Tongue (tissue), 1 donor: ENCODE measurements at regions not wholly inside any gene's neighbourhood (a gene's known extent, or its start where the extent isn't known, plus 50 kb on each side); places are given as distances from the start of the nearest gene placed in this dataset.
A peak's percentile ranks its signal among the peaks of the same experiment; 100 is the strongest.
"Not testable (repeated sequence)": the region's sequence is repeated elsewhere in the genome, so short reads cannot be mapped to it uniquely, and the experiment has no call there.

ENCODE experiments used
- DNase-seq: peaks from one replicate; pipeline ENCODE4 v3.0.0-alpha.2; 2015

DNA sequence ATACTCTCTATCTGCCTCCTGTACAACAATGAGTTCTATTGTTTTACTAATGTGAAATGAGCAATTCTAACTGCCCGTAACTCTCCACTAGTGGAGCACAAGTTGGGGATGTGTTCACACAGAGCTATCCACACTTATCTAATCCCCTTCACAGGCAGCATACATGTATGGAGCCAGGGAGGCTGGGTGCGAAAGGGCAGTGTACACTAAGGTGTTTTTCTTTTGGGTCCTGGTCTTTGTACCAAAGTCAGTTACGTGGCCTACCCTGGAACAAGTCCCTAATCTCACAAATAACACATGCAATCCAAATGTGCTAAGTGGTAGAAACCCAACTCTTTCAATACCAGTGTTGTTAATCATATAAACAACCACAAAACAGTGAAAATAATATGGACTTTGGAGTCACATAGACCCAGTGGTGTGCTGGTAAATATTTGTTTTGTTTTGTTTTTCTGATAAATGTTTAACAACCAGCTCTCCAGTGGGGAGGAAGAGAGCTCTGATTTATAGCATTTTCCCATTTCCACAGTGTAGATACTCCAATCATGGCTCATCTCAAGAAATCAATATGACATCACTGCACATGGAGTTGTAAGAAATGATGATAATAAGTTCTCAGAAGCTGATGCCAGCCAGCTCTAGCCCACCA is 319.9 kb upstream of the DUSP10 start:
- DNase-seq, result no peak

DNA sequence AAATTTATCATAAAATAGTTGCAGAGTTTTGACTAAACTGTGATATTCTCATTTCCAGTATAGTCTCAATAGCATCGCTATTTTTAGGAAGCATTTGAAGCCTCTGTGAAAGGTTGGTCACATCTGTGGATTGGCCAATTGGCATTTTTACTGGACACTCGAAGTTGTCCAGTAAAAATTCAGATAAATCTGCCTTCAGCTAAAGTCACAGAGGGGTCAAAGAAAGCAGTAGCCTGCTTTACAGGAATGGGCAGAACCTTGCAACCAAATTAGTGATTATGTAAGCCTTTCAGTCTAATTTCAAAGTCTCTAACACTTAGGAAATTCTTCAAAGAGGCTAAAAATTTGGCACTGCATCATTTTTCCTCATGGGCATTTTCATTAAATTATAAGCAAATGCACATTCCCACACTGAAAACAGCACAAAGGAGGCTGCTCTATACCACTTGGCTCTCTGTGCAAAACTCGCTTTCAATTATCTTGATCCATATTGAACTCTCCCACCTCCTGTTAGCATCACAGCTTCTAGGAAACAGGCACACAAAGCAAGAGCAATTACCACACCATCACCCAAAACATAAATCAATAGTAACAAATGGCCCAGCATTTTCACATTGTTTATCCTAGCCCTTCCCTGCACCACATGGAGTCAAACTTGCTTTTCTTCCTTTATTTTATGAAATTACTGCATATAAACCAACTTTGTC is 318.5 kb upstream of the DUSP10 start:
- no peak for DNase-seq

DNA sequence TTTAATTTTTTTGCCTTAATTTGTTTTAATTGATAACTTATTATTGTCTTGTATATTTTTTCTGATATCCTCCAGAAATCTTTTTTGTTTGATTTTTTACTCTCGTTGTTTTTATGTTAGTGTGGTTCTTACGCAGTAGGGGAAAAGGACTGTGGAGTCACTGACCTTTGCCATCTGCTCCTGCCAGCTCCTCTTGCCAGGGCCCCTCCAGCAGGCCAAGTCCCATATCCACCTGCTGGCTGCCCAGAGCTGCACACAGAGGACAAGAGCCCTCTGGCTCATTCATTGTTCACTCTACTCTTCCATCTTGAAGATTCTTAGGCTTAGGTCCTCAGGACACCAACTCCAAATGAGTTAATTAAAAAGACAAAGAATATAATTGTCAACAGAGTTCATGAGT is 316.4 kb upstream of the DUSP10 start:
- no peak for DNase-seq

DNA sequence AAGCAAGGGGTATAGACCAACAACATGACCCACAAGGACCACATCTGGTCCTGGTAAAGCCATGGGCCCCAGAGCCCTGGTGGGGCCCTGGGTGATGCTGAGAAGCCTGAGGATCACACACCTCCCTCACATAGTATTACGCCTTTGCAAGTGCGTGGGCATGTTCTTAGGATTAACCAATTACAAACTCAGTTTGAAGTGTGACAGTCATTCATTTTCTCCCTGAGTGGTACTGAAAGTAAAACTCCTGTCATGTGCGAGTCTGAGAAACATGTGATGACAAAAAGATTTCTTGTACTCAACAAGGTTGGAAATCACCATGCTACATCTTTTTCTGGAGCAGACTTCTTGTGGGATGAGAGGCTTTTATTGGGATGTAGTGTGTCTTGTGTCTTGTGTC is 315.3 kb upstream of the DUSP10 start:
- no peak for DNase-seq

DNA sequence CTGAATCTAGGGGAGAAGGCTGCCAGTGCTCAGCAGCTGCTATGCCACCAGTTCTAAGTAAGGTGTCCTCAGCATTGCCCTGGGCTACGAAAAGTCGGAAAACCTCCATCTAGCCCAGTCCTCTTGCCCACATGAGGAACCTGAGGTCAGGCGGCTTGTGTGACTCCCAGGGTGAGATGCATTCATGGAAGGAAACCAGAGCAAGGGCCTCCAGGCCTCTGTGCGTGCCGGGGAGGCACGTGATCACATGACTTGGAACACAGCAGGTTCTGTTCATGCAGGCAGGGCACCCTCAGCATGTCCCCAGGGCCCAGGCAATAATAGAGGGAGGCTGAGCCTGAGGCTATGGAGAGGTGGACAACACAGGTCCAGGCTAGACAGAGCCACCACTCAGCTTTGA is 312.5 kb upstream of the DUSP10 start:
- no peak for DNase-seq

DNA sequence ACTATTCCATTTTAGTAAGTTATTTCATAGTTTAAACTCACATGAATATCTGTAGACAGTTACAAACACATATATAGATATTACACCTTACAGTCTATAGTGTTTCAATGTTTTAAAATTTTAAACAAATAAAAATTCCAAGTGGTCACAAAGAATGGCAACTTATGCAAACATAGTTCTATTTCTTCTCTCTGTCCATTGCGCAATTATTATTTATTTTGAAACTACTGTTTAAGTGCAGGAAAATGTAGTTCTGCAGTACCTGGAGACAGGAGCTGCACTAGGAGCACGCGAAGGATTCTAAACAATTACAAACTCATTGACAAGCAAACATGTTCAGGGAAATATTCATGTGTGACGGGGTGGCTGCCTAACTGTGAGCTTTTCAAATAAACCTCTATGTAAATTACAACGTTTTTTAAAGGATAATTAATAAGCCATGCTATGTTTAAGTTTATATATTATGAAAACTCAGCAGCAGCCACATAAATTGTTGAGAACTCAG is 312.0 kb upstream of the DUSP10 start:
- DNase-seq, result no peak

DNA sequence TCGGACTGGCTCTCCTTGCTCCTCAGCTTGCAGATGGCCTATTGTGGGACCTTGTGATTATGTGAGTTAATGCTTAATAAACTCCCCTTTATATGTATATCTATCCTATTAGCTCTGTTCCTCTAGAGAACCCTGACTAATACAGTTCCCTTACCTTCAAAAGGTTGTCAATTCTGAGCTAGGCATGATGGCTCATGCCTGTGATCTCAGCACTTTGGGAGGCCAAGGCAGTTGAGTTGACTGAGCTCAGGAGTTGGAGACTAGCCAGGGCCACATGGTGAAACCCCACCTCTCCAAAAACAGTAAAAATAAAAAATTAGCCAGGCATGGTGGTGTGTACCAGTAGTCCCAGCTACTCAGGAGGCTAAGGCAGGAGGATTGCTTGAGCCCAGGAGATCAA is 309.4 kb upstream of the DUSP10 start:
- DNase-seq, result not testable (repeated sequence)

DNA sequence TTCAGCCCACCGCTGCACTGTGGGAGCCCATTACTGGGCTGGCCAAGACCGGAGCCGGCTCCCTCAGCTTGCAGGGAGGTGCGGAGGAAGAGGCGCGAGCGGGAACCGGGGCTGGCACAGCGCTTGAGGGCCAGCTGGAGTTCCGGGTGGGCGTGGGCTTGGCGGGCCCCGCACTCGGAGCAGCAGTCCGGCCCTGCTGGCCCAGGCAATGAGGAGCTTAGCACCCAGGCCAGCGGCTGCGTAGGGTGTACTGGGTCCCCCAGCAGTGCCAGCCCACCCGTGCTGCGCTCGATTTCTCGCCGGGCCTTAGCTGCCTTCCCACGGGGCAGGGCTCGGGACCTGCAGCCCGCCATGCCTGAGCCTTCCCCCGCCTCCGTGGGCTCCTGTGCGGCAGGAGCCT is 307.8 kb upstream of the DUSP10 start:
- not testable (repeated sequence) for DNase-seq

DNA sequence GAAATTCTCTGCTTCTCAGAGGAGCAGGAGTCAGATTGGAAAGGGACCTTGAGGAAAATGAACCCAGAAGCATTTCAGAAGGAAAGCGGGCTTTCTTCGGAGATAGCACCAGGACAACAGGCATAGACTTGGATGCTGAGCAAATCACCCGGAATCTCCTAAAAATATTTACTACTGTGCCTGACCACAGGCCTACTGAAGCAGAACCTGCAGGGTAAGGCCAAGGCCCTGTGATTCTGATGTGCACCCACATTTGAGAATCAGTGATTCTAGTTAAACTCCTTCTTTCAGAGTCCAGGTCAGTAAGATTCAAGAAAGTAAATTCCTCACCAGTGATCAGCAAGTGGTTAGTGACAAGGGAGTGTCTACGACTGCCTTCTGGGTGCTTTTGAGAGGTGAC is 307.3 kb upstream of the DUSP10 start:
- no peak for DNase-seq

DNA sequence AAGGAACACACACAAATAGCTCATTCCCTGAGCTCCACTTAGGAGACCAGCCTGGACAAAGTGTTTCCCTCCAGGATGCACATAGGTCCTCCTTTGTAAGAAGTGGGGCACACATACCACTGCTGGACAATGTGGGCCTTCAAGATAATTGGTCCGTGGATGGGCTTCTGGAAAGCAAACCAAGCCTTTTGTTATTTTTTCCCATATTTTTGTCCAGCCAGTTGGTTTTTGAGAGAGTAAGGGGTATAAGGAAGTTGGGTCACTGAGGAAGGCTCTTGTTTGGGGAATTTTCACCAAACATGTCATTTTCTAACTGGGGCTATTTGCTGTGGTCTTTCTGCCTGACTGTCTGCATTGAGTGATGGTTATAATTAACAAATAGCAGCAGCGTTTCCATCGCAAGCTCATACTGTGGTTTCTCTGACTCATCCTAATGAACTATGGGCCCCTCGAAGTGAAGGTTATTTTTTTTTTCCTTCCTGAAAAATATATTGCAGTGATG is 306.3 kb upstream of the DUSP10 start:
- no peak for DNase-seq

DNA sequence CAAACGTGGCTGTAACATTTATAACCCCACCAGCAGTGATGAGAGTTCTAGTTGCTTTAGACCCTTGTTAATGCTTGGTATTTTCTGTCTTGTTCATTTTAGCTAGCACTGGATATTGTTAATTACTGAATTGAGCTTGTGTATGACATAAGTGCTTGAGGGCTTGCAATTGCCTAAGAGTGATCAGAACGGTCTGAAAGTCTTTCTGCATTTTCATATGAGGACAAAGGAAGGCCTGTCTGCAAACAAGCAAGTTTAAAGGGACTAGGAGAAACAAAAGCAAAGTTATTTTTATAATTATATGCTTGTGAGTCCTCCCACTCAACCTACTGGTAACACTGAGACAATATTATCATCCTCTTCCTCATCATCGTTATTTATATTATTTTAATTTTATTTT is 305.5 kb upstream of the DUSP10 start:
- DNase-seq, result peak; percentile 21

DNA sequence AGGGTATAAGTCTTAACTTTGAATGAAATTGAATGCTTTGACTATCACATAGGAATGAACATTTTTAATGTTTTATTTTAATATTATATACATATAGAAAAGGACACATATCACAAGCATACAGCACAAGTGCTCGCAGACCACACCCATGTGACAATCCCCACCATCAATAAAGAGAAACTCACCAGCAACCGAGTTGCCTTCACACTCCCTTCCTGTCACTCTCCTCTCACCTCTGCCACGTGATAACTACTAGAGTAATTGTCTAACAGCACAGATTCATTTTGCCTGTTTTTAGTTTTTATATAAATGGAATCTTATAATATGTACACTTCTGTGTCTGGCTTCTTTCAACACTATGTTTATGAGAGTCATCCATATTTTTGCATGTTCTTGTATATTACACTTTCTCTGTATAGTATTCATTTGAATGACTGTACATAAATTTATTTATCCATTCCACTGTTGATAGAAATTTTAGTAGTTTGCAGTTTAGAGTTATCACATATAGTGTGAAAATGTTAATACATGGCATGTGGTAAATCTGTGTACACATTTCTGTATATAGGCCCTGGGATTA is 304.9 kb upstream of the DUSP10 start:
- DNase-seq, result no peak

DNA sequence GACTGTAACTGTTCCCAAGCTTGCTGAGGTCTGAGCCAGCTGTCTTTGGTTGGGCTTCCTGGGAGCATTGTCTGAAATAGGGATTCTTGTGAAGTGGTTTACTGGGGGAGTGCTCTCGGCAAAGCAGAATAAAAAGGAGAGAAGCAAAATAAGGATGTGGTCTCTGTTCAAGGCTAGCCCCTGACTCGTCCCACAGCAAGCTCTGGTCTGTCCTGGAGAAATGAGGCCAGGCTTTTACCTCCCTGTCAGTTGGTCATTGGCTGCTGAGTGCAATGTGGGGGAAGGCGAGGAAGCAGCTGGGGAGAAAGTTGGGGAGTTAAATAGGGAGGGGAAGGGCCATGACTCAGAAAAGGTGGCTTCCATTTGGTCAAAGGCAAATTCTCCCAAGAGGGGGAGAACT is 303.9 kb upstream of the DUSP10 start:
- DNase-seq, result no peak

DNA sequence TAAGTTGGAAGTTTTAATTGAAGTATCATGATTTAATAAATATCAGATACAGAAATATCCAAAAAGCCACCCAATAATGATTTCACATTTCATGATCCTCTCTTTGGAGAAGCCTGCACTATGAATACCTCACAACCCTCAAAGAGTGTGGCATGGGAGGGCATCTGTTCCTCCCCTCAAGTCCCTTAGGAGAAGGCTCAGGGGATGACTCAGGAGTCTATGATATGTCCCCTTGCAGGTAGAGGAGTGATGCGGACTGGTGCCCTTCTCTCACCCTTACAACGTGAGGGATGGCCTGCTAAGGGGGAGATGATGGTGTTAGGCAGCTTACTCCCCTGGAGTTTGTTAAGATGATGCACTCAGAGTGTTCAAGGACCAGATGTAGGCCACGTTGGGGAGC is 303.3 kb upstream of the DUSP10 start:
- DNase-seq, result no peak

DNA sequence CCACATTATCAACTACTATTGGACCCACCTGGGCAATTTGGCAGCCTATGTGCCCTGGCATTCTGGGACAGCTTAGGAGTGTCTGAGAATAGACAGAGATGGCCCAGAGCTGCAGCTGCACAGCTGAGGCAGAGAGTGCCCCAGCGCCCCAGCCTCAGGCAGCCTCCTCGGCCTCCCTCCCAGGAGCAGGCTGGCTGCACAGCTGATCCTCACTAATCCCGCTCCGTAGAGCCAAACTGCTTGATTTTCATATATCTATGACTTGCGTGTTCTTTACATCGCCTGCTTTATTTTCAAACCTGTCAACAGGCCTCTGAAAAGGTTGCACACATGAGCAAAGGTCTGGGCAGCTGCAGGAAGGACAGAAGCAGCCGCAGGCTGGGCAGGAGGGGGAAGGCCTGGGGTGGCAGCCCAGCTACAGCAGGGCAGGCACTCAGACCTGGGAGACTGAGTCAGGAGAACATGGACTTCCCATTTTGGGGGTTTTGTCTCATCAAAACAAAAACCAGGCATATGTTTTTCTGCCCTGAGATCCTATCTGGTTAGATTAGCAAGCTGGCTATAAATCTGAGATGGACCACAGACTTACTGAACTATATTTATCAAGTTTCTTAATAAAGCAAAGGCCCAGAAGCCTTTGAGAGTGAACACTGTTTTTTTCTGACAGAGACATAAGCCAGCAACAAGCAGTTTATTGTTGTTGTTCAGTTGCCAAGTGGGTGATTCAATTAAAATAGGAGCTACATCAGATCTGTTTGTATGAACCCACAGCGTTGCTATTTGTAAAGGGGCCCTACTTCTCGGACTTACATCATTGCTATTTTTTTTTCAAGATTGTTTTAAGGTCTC is 301.8 kb upstream of the DUSP10 start:
- peak; percentile 89 for DNase-seq

DNA sequence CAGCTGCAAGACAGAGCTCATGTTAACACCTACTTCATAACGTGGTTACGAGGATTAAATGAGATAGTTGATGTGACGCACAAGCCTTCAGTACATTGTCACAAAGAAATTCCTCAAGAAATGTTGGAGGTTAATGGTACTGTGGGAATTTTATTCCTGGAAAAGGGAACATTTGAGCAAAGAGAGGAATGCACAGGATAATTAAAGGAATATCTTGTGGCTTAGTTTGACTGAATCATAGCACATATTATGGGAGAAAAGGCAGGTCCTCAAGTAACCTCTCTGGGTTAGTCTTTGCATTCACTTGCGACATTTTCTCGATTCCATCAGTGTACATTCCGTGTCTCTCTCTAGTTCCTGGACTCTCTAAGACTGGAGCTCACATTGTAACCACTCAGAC is 300.2 kb upstream of the DUSP10 start:
- no peak for DNase-seq

DNA sequence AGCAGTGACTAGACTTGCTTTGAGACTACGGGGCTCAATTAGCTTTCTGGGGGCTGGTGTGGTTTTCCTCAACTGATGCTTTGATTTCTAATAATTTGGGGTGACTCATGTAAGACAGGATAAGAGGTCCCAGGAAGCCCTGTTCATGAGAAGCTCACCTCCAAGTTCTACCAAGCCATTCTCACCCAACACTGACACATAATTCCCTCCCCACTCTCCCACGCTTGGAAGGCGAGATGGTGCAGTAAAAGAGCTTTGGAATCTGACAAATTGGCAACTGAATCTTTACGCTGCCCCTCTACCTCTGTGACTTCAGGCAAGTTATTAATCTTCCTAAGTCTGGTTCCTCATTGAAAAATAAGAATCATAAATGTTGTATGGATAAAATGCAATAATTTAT is 299.1 kb upstream of the DUSP10 start:
- DNase-seq, result no peak

DNA sequence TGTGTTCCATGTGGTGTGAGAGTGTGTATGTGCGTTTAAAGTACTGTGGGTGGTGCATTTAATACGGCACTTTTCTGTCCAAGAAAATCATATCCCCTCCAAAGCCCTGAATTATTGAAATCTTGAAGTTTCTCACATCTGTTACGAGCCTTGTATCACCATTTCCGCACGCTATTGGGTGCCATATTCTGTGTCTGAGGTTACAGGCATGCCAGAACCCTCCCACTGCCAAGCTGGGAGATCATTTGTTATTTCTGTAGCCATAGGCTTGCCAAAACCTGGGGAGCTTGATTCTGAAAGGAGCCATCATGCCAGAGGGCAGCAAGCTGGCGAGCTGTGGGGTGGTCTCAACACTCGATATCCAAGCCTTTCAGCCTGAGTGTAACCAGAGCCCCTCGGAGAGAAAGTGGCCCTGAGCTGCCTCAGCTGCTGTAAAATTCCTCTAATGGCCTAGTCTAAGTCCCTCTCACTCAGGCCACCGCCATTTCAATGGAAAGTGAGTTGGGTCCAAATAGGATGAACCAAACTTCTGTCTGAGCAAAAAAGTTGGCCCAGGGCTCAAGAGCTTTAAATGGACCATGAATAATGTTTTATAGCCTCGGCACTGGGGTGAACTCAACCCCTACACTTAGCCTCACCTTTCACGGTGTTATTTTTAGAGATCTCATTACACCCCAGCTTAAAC is 298.4 kb upstream of the DUSP10 start:
- DNase-seq, result peak; percentile 88

DNA sequence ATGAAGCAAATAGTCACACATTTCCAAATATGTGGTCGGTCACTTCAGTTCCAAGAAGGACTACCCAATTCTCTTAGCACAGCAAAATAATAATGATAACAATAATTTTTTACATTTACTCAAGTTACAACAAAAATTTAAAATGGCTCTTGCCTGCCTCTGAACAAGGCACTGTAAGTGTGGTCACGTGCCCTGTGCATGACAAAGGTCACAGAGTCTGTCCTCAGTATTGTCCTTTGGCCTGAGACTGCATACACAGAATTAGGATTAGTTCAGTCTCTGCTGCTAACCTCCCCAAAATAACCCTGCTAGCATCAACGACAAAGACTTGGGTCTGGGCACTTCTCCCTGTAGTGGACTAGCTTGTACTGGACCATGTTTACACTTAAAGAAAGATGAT is 297.1 kb upstream of the DUSP10 start:
- no peak for DNase-seq

DNA sequence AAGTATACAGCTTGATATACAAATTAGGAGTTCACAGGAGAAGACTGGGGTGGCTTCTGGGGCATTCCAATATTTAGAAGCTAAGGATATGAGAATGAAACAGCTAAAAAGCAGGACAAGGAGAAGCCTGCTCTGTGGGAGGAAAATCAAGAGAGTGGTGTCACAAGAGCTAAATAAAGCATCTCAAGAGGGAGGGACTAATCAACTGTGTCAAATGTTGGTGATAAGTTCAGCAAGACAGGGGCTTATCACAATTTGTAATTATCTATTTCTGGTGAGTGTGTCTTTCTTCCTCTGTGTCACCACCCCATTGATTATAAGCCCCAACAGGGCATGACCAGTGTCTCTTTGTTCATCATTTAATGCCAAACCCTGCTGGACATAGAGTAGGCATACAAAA is 295.8 kb upstream of the DUSP10 start:
- no peak for DNase-seq

DNA sequence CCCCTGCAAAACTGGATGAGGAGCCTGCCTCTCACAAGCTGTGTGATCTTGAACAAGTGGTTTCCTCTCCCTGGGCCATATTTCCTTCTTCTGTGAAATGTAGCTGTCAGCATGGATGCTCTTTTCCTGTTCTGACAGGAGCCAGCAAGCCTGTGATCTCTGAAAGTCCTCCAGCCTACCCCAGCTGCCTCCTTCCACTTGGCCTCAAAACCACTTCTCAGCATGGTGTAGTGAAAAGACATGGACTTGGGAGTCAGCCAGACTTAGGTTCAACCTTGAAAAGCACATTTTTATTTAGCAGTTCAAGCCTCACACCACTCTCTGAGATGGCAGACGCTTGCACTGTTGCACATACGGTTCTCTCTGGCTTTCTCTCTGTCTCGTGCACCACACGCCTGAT is 292.9 kb upstream of the DUSP10 start:
- DNase-seq, result peak; percentile 27

DNA sequence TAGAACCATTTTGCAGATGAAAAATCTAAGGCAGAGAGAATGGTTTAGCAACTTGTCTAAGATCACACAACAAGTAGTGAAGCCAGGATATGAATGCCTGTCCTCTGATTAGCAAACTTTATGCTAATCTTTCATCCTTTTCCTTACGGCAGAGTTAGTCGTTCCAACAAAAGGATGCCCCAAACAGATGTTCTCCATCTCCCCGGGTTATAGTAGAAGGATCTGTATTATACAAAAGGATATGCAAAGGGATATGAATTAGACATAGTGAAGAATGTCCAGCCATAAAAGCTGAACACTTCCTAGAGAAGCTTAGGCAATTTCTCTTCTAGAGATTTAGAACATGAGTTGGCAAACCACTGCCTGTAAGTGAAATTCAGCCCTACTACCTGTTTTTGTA is 291.6 kb upstream of the DUSP10 start:
- no peak for DNase-seq
